ENCODE measurements at regions not wholly inside any gene's neighbourhood (a gene's known extent, or its start where the extent isn't known, plus 50 kb on each side); places are given as distances from the start of the nearest gene placed in this dataset.

GRCh38 chr4:54525602-54526001 is 132.2 kb upstream of the KIT start:
- DNase-seq (ENCODE audit: low read depth, low spot score), result peak; percentile 72
- no peak for TF ChIP-seq CTCF (IDR thresholded peaks at IDR 0.05; ENCODE audit: low read depth, low read length)
- no peak overlapping the region for H3K4me3 ChIP-seq (ENCODE audit: low read depth, low read length)
- in situ Hi-C loops (cut with HindIII; ENCODE audit: low sequenced_read_pairs), result no loop called here

GRCh38 chr4:54526560-54526959 is 131.2 kb upstream of the KIT start:
- in situ Hi-C loops (cut with HindIII; ENCODE audit: low sequenced_read_pairs), result no loop called here
- no peak overlapping the region for H3K4me3 ChIP-seq (ENCODE audit: low read depth, low read length)
- no peak for DNase-seq (ENCODE audit: low read depth, low spot score)
- no peak for TF ChIP-seq CTCF (IDR thresholded peaks at IDR 0.05; ENCODE audit: low read depth, low read length)

- no peak overlapping the region for H3K4me3 ChIP-seq (ENCODE audit: low read depth, low read length)
- DNase-seq (ENCODE audit: low read depth, low spot score), result no peak
- in situ Hi-C loops (cut with HindIII; ENCODE audit: low sequenced_read_pairs), result no loop called here
- no peak for TF ChIP-seq CTCF (IDR thresholded peaks at IDR 0.05; ENCODE audit: low read depth, low read length)
Observed at GRCh38 chr4:54527532-54527931, 130.2 kb upstream of the KIT start.

- in situ Hi-C loops (cut with HindIII; ENCODE audit: low sequenced_read_pairs), result no loop called here
- TF ChIP-seq CTCF (IDR thresholded peaks at IDR 0.05; ENCODE audit: low read depth, low read length), result no peak
- peak; percentile 37 for DNase-seq (ENCODE audit: low read depth, low spot score)
- H3K4me3 ChIP-seq (ENCODE audit: low read depth, low read length), result peak overlapping the region; percentile 28
Observed at GRCh38 chr4:54539500-54540029, 118.2 kb upstream of the KIT start.

- H3K4me3 ChIP-seq (ENCODE audit: low read depth, low read length), result no peak overlapping the region
- no peak for DNase-seq (ENCODE audit: low read depth, low spot score)
- in situ Hi-C loops (cut with HindIII; ENCODE audit: low sequenced_read_pairs), result no loop called here
- no peak for TF ChIP-seq CTCF (IDR thresholded peaks at IDR 0.05; ENCODE audit: low read depth, low read length)
Observed at GRCh38 chr4:54540931-54541330, 116.8 kb upstream of the KIT start.

GRCh38 chr4:54541426-54542118 is 116.2 kb upstream of the KIT start:
- peak; percentile 41 for DNase-seq (ENCODE audit: low read depth, low spot score)
- in situ Hi-C loops (cut with HindIII; ENCODE audit: low sequenced_read_pairs), result no loop called here
- no peak for TF ChIP-seq CTCF (IDR thresholded peaks at IDR 0.05; ENCODE audit: low read depth, low read length)
- no peak overlapping the region for H3K4me3 ChIP-seq (ENCODE audit: low read depth, low read length)
